ENCODE measurements at regions not wholly inside any gene's neighbourhood (a gene's known extent, or its start where the extent isn't known, plus 50 kb on each side); places are given as distances from the start of the nearest gene placed in this dataset.

DNA sequence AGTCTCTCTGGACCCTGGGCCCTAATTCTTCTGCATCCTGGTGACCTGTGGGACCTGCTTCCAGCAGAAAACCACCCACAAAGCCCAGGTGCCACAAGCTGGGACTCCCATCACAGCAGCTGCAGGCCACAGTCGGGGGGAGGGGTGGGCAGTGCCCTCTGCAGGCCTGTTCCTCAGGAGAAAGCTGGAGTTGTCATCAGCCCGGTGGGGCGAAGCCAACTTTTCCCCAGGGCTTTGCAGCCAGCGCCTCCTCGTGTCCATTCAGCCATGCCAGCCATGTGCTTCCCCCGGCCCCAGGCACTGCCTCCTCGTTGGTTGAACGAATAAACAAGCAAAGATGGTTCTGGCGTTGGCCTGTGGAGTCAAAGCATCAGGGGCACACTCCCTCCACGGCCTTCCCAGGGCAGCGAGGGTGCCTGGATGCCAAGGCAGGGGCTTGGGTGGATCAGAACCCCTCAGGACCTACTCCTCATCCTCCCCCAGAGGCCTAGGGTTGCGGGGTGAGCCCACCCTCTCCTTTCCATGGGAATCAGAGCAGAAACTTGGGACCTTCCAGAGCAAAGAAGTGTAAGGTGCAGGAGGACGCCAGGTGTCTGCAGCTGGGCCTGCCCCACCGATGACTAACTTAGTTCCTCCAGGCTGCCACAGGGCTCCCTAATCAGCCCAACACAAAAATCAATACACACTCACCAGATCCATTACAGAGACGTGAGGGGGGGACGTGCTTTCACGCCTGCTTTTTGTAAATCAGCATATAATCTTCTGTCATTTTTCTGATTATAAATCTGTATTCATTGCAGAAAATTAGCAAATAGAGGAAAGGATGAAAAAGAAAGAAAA lies 75.7 kb upstream of the RAB6C start:
- TF ChIP-seq, protein P1, sequence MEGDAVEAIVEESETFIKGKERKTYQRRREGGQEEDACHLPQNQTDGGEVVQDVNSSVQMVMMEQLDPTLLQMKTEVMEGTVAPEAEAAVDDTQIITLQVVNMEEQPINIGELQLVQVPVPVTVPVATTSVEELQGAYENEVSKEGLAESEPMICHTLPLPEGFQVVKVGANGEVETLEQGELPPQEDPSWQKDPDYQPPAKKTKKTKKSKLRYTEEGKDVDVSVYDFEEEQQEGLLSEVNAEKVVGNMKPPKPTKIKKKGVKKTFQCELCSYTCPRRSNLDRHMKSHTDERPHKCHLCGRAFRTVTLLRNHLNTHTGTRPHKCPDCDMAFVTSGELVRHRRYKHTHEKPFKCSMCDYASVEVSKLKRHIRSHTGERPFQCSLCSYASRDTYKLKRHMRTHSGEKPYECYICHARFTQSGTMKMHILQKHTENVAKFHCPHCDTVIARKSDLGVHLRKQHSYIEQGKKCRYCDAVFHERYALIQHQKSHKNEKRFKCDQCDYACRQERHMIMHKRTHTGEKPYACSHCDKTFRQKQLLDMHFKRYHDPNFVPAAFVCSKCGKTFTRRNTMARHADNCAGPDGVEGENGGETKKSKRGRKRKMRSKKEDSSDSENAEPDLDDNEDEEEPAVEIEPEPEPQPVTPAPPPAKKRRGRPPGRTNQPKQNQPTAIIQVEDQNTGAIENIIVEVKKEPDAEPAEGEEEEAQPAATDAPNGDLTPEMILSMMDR (IDR thresholded peaks at IDR 0.05) = no peak
- DNase-seq = no peak
- Histone ChIP-seq H3K27me3 (peaks cover 0 to 16% of the 10 kb centered on the region in 2 donors), H3K36me3 (no peaks in the 10 kb centered on the region), H3K27ac (no peak overlapping the region), H3K4me3 (no peak overlapping the region), H3K4me1 (no peaks in the 10 kb centered on the region), H3K9me3 (no peaks in the 10 kb centered on the region)
- ATAC-seq = no peak
- intact Hi-C loops (cut with DNase I) = no loop called here

DNA sequence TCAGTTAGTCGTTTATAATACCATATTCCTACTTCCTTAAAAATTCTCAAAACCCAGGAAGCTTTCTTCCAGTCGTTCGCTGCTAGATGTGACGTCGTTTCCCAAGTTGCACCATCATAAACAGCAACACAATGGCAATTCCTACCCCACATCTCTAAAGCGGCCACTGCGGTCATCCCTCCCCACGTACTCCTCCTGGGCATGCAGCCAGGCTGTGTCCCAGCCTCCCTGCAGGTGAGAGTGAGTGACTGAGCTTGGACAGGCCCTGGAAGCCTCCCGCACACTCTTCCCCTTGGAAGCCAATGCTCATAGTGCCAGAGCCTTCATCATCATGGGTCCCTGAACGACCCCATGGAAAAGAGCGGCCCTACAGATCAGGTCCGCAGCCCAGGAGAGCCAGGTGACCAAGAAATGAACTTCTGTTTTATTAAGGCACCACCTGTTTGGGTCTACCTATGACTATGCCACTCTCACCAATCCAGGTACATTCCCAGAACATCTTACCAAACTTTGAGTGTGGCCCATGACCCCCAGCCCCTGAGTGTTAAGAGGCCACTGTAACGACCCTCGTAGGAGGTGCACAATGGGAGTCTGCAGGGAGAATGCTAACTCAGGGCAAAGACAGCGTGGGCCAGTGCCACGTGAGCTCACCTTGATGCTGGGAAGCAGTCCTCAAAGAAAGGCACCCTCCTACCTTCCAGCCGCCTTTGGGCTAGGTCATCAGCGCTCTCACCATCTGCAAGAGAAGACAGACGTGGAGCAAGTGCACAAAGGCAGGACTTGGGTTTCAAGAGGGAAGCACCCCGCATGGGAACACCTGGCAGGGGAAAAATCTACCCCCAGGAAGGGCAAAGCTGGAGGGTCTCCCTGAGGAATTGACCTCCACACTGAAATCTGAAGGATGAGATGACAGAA lies 74.7 kb upstream of the RAB6C start:
- Histone ChIP-seq H3K4me3 (no peak overlapping the region), H3K36me3 (no peaks in the 10 kb centered on the region), H3K27ac (no peak overlapping the region), H3K4me1 (no peaks in the 10 kb centered on the region), H3K9me3 (no peaks in the 10 kb centered on the region), H3K27me3 (peaks cover 0 to 16% of the 10 kb centered on the region in 2 donors)
- intact Hi-C loops (cut with DNase I) = no loop called here
- TF ChIP-seq, protein P1 (IDR thresholded peaks at IDR 0.05) = no peak
- DNase-seq (no peak), ATAC-seq (no peak)

DNA sequence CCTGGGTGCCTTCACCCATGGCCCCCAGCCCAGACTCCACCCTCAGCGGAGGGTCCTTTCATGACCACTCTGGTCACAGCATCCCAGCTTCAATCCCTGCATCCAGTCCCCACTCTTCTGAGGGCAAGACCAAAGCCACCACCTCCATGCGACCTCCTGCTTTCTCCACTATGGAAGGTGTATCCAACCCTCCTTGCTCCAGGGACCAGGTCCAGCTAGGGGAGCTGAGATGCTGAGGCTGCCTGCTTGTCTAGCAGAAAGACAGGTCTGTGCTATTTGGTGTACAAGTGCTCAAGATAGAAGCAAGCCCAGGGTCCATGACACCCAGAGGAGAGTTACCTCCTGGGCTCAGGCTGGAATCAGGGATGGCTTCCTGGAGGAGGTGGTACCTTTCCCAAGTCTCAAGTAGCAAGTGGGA lies 73.8 kb upstream of the RAB6C start:
- Histone ChIP-seq H3K27ac (no peak overlapping the region), H3K27me3 (peaks cover 0 to 16% of the 10 kb centered on the region in 2 donors), H3K4me1 (no peaks in the 10 kb centered on the region), H3K9me3 (no peaks in the 10 kb centered on the region), H3K4me3 (no peak overlapping the region), H3K36me3 (no peaks in the 10 kb centered on the region)
- TF ChIP-seq, protein P1 (IDR thresholded peaks at IDR 0.05) = no peak
- intact Hi-C loops (cut with DNase I) = no loop called here
- DNase-seq (no peak), ATAC-seq (no peak)

DNA sequence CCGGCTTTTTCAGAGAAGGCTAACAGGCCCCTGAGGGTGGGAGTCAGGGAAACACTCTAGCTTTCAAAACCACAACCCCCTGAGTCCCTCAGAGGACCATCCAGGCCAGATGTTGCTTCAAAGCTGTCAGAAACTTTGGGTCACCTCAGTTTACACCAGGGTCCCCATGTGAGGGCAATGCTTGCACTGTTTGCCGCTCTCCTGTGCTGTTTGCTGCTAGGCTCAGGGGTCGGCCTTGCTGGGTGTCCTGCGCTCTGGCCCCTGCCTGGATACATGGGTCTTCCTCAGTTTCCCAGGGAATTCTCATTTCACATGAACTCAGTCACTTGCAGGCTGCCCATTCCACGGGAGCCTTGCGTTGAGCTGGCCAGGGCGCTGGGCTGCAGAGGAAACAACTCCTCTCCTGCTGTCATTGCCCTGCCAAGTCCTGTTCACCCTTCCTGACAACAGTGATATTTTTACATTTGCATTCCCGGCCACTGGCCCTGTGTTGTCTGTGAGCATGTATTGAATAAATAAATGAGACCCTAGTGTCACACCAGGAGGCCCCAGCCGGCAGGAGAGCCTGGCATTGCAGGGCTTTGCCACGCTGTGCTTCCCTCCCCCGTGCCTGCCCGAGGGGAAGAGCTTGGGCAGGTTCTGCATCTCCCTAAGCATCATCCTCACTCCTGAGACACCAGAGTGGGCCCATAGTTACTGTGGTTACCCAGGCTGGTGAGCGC lies 73.2 kb upstream of the RAB6C start:
- intact Hi-C loops (cut with DNase I) = no loop called here
- no peak for ATAC-seq
- Histone ChIP-seq H3K27ac (no peak overlapping the region), H3K9me3 (no peaks in the 10 kb centered on the region), H3K27me3 (peaks cover 0 to 16% of the 10 kb centered on the region in 2 donors), H3K4me1 (no peaks in the 10 kb centered on the region), H3K4me3 (no peak overlapping the region), H3K36me3 (no peaks in the 10 kb centered on the region)
- TF ChIP-seq, protein P1 (IDR thresholded peaks at IDR 0.05) = no peak
- peak in 1 of 4 donors; percentile 22 for DNase-seq
